H9 (cell line): ENCODE measurements at regions not wholly inside any gene's neighbourhood (a gene's known extent, or its start where the extent isn't known, plus 50 kb on each side); places are given as distances from the start of the nearest gene placed in this dataset.
"Not testable (repeated sequence)": the region's sequence is repeated elsewhere in the genome, so short reads cannot be mapped to it uniquely, and the experiment has no call there.

Experiments
- DNase-seq: peaks from one replicate; pipeline ENCODE4 v3.0.0-alpha.2; 2017
- H2AFZ ChIP-seq: one replicate; pipeline ENCODE4 v1.6.1; 2013; ENCODE audit warnings: mild to moderate bottlenecking, low read length, control low read depth, moderate library complexity
- H2AK5ac ChIP-seq: 2 replicates; pipeline ENCODE4 v1.6.1; 2013; ENCODE audit warnings: low read length, control low read depth, mixed read lengths; ENCODE audit not compliant: insufficient read length
- H2BK120ac ChIP-seq: one replicate; pipeline ENCODE4 v1.6.1; 2013; ENCODE audit warnings: low read depth, mild to moderate bottlenecking, low read length, control low read depth, inconsistent platforms; ENCODE audit not compliant: poor library complexity, severe bottlenecking
- H2BK12ac ChIP-seq: 2 replicates; pipeline ENCODE4 v1.6.1; 2013; ENCODE audit warnings: low read length, control low read depth, mixed read lengths, low read depth; ENCODE audit not compliant: insufficient read length
- H2BK15ac ChIP-seq: 2 replicates; pipeline ENCODE4 v1.6.1; 2013; ENCODE audit warnings: low read depth, low read length, control low read depth
- H2BK20ac ChIP-seq: one replicate; pipeline ENCODE4 v1.6.1; 2013; ENCODE audit warnings: low read depth, mild to moderate bottlenecking, low read length, control low read depth, inconsistent platforms; ENCODE audit not compliant: poor library complexity, severe bottlenecking
- H2BK5ac ChIP-seq: 2 replicates; pipeline ENCODE4 v1.6.1; 2013; ENCODE audit warnings: low read length, control low read depth, mixed read lengths; ENCODE audit not compliant: insufficient read length
- H3K14ac ChIP-seq: 2 replicates; pipeline ENCODE4 v1.6.1; 2013; ENCODE audit warnings: low read length, control low read depth; ENCODE audit not compliant: insufficient read depth
- H3K18ac ChIP-seq: 2 replicates; pipeline ENCODE4 v1.6.1; 2013; ENCODE audit warnings: low read depth, mild to moderate bottlenecking, mixed read lengths, low read length, control low read depth; ENCODE audit not compliant: insufficient read length
- H3K23ac ChIP-seq: 2 replicates; pipeline ENCODE4 v1.6.1; 2013; ENCODE audit warnings: low read length, control low read depth, mixed read lengths, low read depth; ENCODE audit not compliant: insufficient read length
- H3K23me2 ChIP-seq: 2 replicates; pipeline ENCODE4 v1.6.1; 2013; ENCODE audit warnings: low read depth, mild to moderate bottlenecking, mixed read lengths, low read length, control low read depth; ENCODE audit not compliant: insufficient read length, poor library complexity, severe bottlenecking
- H3K27ac ChIP-seq: 2 replicates; pipeline ENCODE4 v1.5.1; 2013; ENCODE audit warnings: low read length, control low read depth, mixed read lengths, low read depth; ENCODE audit not compliant: insufficient read length
- H3K27me3 ChIP-seq: 2 replicates; pipeline ENCODE4 v1.6.1; 2013; ENCODE audit warnings: low read length, control low read depth, inconsistent platforms; ENCODE audit not compliant: insufficient read depth
- H3K4ac ChIP-seq: 2 replicates; pipeline ENCODE4 v1.6.1; 2013; ENCODE audit warnings: low read depth, mild to moderate bottlenecking, control low read depth, inconsistent platforms, low read length, moderate library complexity
- H3K4me1 ChIP-seq: 2 replicates; pipeline ENCODE4 v1.6.1; 2013; ENCODE audit warnings: low read length, control low read depth, inconsistent platforms; ENCODE audit not compliant: insufficient read depth
- H3K4me2 ChIP-seq: 2 replicates; pipeline ENCODE4 v1.6.1; 2013; ENCODE audit warnings: low read length, control low read depth, mixed read lengths; ENCODE audit not compliant: insufficient read length, insufficient read depth
- H3K56ac ChIP-seq: 2 replicates; pipeline ENCODE4 v1.6.1; 2013; ENCODE audit warnings: low read depth, mild to moderate bottlenecking, mixed read lengths, low read length, control low read depth; ENCODE audit not compliant: insufficient read length
- H3K79me1 ChIP-seq: 2 replicates; pipeline ENCODE4 v1.6.1; 2013; ENCODE audit warnings: low read depth, mild to moderate bottlenecking, moderate library complexity, low read length, control low read depth, inconsistent platforms; ENCODE audit not compliant: insufficient read depth, poor library complexity, severe bottlenecking
- H3K79me2 ChIP-seq: 2 replicates; pipeline ENCODE4 v1.6.1; 2013; ENCODE audit warnings: low read length, control low read depth, inconsistent platforms; ENCODE audit not compliant: insufficient read depth
- H3K9ac ChIP-seq: 2 replicates; pipeline ENCODE4 v1.6.1; 2013; ENCODE audit warnings: low read length, control low read depth, mixed read lengths; ENCODE audit not compliant: insufficient read length; ENCODE audit errors: extremely low read depth
- H3K9me3 ChIP-seq: one replicate; pipeline ENCODE4 v1.6.1; 2013; ENCODE audit warnings: low read depth, low read length, inconsistent platforms; ENCODE audit not compliant: control insufficient read depth
- H3T11ph ChIP-seq: one replicate; pipeline ENCODE4 v1.6.1; 2013; ENCODE audit warnings: mild to moderate bottlenecking, low read length, control low read depth, inconsistent platforms
- H4K20me1 ChIP-seq: one replicate; pipeline ENCODE4 v1.6.1; 2013; ENCODE audit not compliant: control insufficient read depth, insufficient read length, insufficient read depth
- H4K5ac ChIP-seq: 2 replicates; pipeline ENCODE4 v1.6.1; 2013; ENCODE audit warnings: low read depth, mild to moderate bottlenecking, mixed read lengths, low read length, control low read depth; ENCODE audit not compliant: insufficient read length
- H4K8ac ChIP-seq: replicated peaks from 2 replicates; pipeline ENCODE4 v1.6.1; 2013; ENCODE audit warnings: low read length, control low read depth, mixed read lengths, low read depth; ENCODE audit not compliant: insufficient read length
- H4K91ac ChIP-seq: 2 replicates; pipeline ENCODE4 v1.6.1; 2013; ENCODE audit warnings: low read depth, mild to moderate bottlenecking, moderate library complexity, mixed read lengths, low read length, control low read depth; ENCODE audit not compliant: insufficient read length
- H3K27ac Mint-ChIP-seq, 3 experiments: 2 replicates in 2 of 3; 3 replicates in 1 of 3; pipeline ENCODE4 v1.8.0; 2020 to 2021; ENCODE audit warnings: mixed read lengths in 3 of 3, mild to moderate bottlenecking in 1 of 3, moderate library complexity in 1 of 3
- H3K27me3 Mint-ChIP-seq: 2 replicates; pipeline ENCODE4 v1.8.0; 2021; ENCODE audit warnings: low read depth, mild to moderate bottlenecking, moderate library complexity, mixed read lengths
- H3K36me3 Mint-ChIP-seq, 3 experiments: 2 replicates in 2 of 3; 3 replicates in 1 of 3; pipeline ENCODE4 v1.8.0; 2020 to 2021; ENCODE audit warnings: low read depth in 3 of 3, mixed read lengths in 3 of 3; ENCODE audit not compliant: insufficient read depth in 1 of 3
- H3K4me1 Mint-ChIP-seq, 2 experiments: 2 replicates each; pipeline ENCODE4 v1.8.0; 2020; ENCODE audit warnings: mixed read lengths in 2 of 2
- H3K4me3 Mint-ChIP-seq, 2 experiments: 2 replicates in 1 of 2; 3 replicates in 1 of 2; pipeline ENCODE4 v1.8.0; 2020 to 2021; ENCODE audit warnings: mild to moderate bottlenecking in 2 of 2, mixed read lengths in 2 of 2, moderate library complexity in 1 of 2
- H3K9me3 Mint-ChIP-seq, 2 experiments: 2 replicates in 1 of 2; 3 replicates in 1 of 2; pipeline ENCODE4 v1.8.0; 2020; ENCODE audit warnings: mild to moderate bottlenecking in 2 of 2, mixed read lengths in 2 of 2, moderate library complexity in 1 of 2
- CTCF ChIP-seq: fragments of 200-600 bp; sonication (generic); conservative IDR thresholded peaks from 3 replicates; pipeline ENCODE4 v1.8.0; 2021; ENCODE audit warnings: antibody characterized with exemption, mild to moderate bottlenecking
- WGBS: extraction: QIAGEN DNeasy Blood & Tissue Kit; methylation state at CpG from one replicate; pipeline ENCODE4 v1.1.7; 2013; ENCODE audit warnings: missing lambda C conversion rate, low lambda C conversion rate, mixed read lengths; ENCODE audit not compliant: insufficient read length; ENCODE audit errors: extremely low coverage; 5-methylcytosine and 5-hydroxymethylcytosine counted together

GRCh38 chr9:40925149-40925548 lies 203.3 kb downstream of the FOXD4L6 start:
- Histone ChIP-seq H4K91ac (no peak overlapping the region), H2BK20ac (no peak overlapping the region), H3K79me1 (no peaks in the 10 kb centered on the region), H2BK12ac (no peak overlapping the region), H3K23ac (no peak overlapping the region), H2BK15ac (no peak overlapping the region), H3T11ph (no peak overlapping the region), H4K8ac (no peak overlapping the region), H4K20me1 (no peaks in the 10 kb centered on the region), H3K4me2 (no peak overlapping the region), H3K9ac (no peak overlapping the region), H2AFZ (no peak overlapping the region), H3K9me3 (peaks cover 77% of the 10 kb centered on the region), H3K27ac (no peak overlapping the region), H3K23me2 (no peaks in the 10 kb centered on the region), H3K79me2 (no peaks in the 10 kb centered on the region), H2BK5ac (no peak overlapping the region), H3K4ac (no peak overlapping the region), H4K5ac (no peak overlapping the region), H3K27me3 (peaks cover 73% of the 10 kb centered on the region), H3K56ac (no peak overlapping the region), H3K18ac (no peak overlapping the region), H3K4me1 (no peaks in the 10 kb centered on the region), H2BK120ac (no peak overlapping the region), H2AK5ac (no peak overlapping the region), H3K14ac (no peak overlapping the region)
- TF ChIP-seq CTCF: no peak
- DNase-seq: no peak
- Mint-ChIP-seq H3K4me3 (no peak overlapping the region), H3K27me3 (peaks cover 94% of the 10 kb centered on the region), H3K36me3 (peaks cover 0 to 66% (median 31%) of the 10 kb centered on the region in 3 experiments; a peak in 5 of 7 replicates), H3K4me1 (no peaks in the 10 kb centered on the region), H3K27ac (no peak overlapping the region), H3K9me3 (peaks cover 89 to 93% of the 10 kb centered on the region in 2 experiments)
- no CpG with 5 or more reads among the region's 8 CpGs for WGBS

GRCh38 chr9:40916399-40916783 lies 212.1 kb downstream of the FOXD4L6 start:
- peaks cover 35% of the 10 kb centered on the region for H3K27me3 ChIP-seq
- not testable (repeated sequence) for H3K79me1 ChIP-seq, H2BK20ac ChIP-seq, H3K23ac ChIP-seq, H3K4me1 ChIP-seq, H3K56ac ChIP-seq, H3K4me3 Mint-ChIP-seq, H3K4ac ChIP-seq, H2BK5ac ChIP-seq, H3K79me2 ChIP-seq, H3K9ac ChIP-seq, H2BK12ac ChIP-seq, H3K14ac ChIP-seq, H4K20me1 ChIP-seq, H3K18ac ChIP-seq, H3K4me1 Mint-ChIP-seq, H4K91ac ChIP-seq, DNase-seq, H4K8ac ChIP-seq, H3K4me2 ChIP-seq, H2AFZ ChIP-seq, H3K27ac Mint-ChIP-seq, H3K27ac ChIP-seq, H2BK15ac ChIP-seq, H3K23me2 ChIP-seq, H2BK120ac ChIP-seq, H3T11ph ChIP-seq, H2AK5ac ChIP-seq, H4K5ac ChIP-seq
- Mint-ChIP-seq H3K36me3 (peaks cover 14 to 56% (median 25%) of the 10 kb centered on the region in 3 experiments), H3K27me3 (peaks cover 96% of the 10 kb centered on the region), H3K9me3 (peaks cover 87 to 89% of the 10 kb centered on the region in 2 experiments)
- H3K9me3 ChIP-seq: peaks cover 53% of the 10 kb centered on the region
- no CpG with 5 or more reads among the region's 5 CpGs for WGBS
